GM19328 (cell line): ENCODE measurements at regions not wholly inside any gene's neighbourhood (a gene's known extent, or its start where the extent isn't known, plus 50 kb on each side); places are given as distances from the start of the nearest gene placed in this dataset.

Experiments used
- ATAC-seq: cut with Tn5 transposase; IDR thresholded peaks from one replicate; pipeline ENCODE4 v1.9.1; 2021; ENCODE audit warnings: mild to moderate bottlenecking, moderate library complexity; ENCODE audit not compliant: unreplicated experiment

- ATAC-seq = no peak
Measured at GRCh38 chr14:41973178-41973577, 366.5 kb downstream of the LRFN5 start.

GRCh38 chr14:41972531-41972930 is 365.9 kb downstream of the LRFN5 start:
- no peak for ATAC-seq

- no peak for ATAC-seq
Measured at GRCh38 chr14:41960281-41960680, 353.6 kb downstream of the LRFN5 start.

GRCh38 chr14:41957459-41957858 is 350.8 kb downstream of the LRFN5 start:
- ATAC-seq = no peak
